Calu3 (cell line): ENCODE measurements at regions not wholly inside any gene's neighbourhood (a gene's known extent, or its start where the extent isn't known, plus 50 kb on each side); places are given as distances from the start of the nearest gene placed in this dataset.

Experiments used
- BruUV-seq: library from RNA; stranded (reverse); fragments of 400-500 nt; replicated peaks from 2 replicates; lab custom pipeline; 2021; lab: Mats Ljungman, UMichigan
- CTCF ChIA-PET: fragments of 300-600 bp; sonication (Branson Sonifier 250); formaldehyde crosslinking; loops from one replicate; lab custom pipeline; 2022; ENCODE audit warnings: antibody characterized with exemption; lab: Charles Lee
- DNase-seq: peaks from one replicate; pipeline ENCODE4 v3.0.0; 2022
- H3K27ac Mint-ChIP-seq: one replicate; pipeline ENCODE4 v1.8.0; 2022; ENCODE audit warnings: mixed read lengths; ENCODE audit not compliant: unreplicated experiment
- H3K27me3 Mint-ChIP-seq: one replicate; pipeline ENCODE4 v1.8.0; 2022; ENCODE audit warnings: mixed read lengths; ENCODE audit not compliant: unreplicated experiment
- H3K36me3 Mint-ChIP-seq: one replicate; pipeline ENCODE4 v1.8.0; 2022; ENCODE audit warnings: mild to moderate bottlenecking, moderate library complexity, mixed read lengths; ENCODE audit not compliant: insufficient read depth, unreplicated experiment
- H3K4me1 Mint-ChIP-seq: one replicate; pipeline ENCODE4 v1.8.0; 2022; ENCODE audit warnings: mild to moderate bottlenecking, low read depth, mixed read lengths; ENCODE audit not compliant: unreplicated experiment
- H3K4me3 Mint-ChIP-seq: one replicate; pipeline ENCODE4 v1.8.0; 2022; ENCODE audit warnings: mild to moderate bottlenecking, low read depth, moderate library complexity, mixed read lengths; ENCODE audit not compliant: unreplicated experiment
- H3K9me3 Mint-ChIP-seq: one replicate; pipeline ENCODE4 v1.8.0; 2022; ENCODE audit warnings: low read depth, mixed read lengths; ENCODE audit not compliant: unreplicated experiment
- CTCF ChIP-seq: fragments of 200-600 bp; IDR thresholded peaks from one replicate; pipeline ENCODE4 v1.8.0; 2022; ENCODE audit warnings: antibody characterized with exemption; ENCODE audit not compliant: unreplicated experiment
- intact Hi-C: fragments of 100-400 bp; cut with micrococcal nuclease; formaldehyde crosslinking; loops from one replicate; pipeline ENCODE4 v1.10.0; 2022; ENCODE audit not compliant: unreplicated experiment

GRCh38 chr7:98483276-98483963, 82.5 kb upstream of the BAIAP2L1 start:
- no peaks in the 10 kb centered on the region for H3K9me3 Mint-ChIP-seq
- no peak overlapping the region for H3K27ac Mint-ChIP-seq
- peaks cover 21% of the 10 kb centered on the region for H3K27me3 Mint-ChIP-seq
- CTCF ChIA-PET, result no interaction called here
- intact Hi-C loops, result no loop called here
- TF ChIP-seq CTCF, result no peak
- H3K4me3 Mint-ChIP-seq, result no peak overlapping the region
- H3K36me3 Mint-ChIP-seq, result no peaks in the 10 kb centered on the region
- BruUV-seq, result no TSS peak
- no peaks in the 10 kb centered on the region for H3K4me1 Mint-ChIP-seq
- no peak for DNase-seq

- Mint-ChIP-seq H3K4me1 (no peaks in the 10 kb centered on the region), H3K36me3 (no peaks in the 10 kb centered on the region), H3K27me3 (peaks cover 12% of the 10 kb centered on the region), H3K4me3 (no peak overlapping the region), H3K9me3 (no peaks in the 10 kb centered on the region), H3K27ac (no peak overlapping the region)
- no peak for DNase-seq
- TF ChIP-seq CTCF, result no peak
- no TSS peak for BruUV-seq
- CTCF ChIA-PET, result interaction anchor here (0.7 kb wide), 1 partner anchor 284 kb away, joined by 3 read pairs; no protein-coding TSS in a partner anchor
- intact Hi-C loops, result no loop called here
These were observed 78.4 kb upstream of the BAIAP2L1 start for GRCh38 chr7:98479318-98479717.

- Mint-ChIP-seq H3K36me3 (no peaks in the 10 kb centered on the region), H3K27ac (no peak overlapping the region), H3K9me3 (no peaks in the 10 kb centered on the region), H3K4me3 (no peak overlapping the region), H3K27me3 (peaks cover 12% of the 10 kb centered on the region), H3K4me1 (no peaks in the 10 kb centered on the region)
- CTCF ChIA-PET, result no interaction called here
- no TSS peak for BruUV-seq
- intact Hi-C loops, result no loop called here
- DNase-seq, result no peak
- TF ChIP-seq CTCF, result no peak
These were observed 74.5 kb upstream of the BAIAP2L1 start for GRCh38 chr7:98475352-98475751.

- H3K4me1 Mint-ChIP-seq, result no peaks in the 10 kb centered on the region
- no TSS peak for BruUV-seq
- TF ChIP-seq CTCF, result no peak
- intact Hi-C loops, result no loop called here
- no peak overlapping the region for H3K4me3 Mint-ChIP-seq
- H3K27ac Mint-ChIP-seq, result no peak overlapping the region
- CTCF ChIA-PET, result no interaction called here
- no peaks in the 10 kb centered on the region for H3K36me3 Mint-ChIP-seq
- no peaks in the 10 kb centered on the region for H3K9me3 Mint-ChIP-seq
- no peak for DNase-seq
- peaks cover 12% of the 10 kb centered on the region for H3K27me3 Mint-ChIP-seq
These were observed 73.7 kb upstream of the BAIAP2L1 start for GRCh38 chr7:98474558-98474957.
